ENCODE measurements at regions not wholly inside any gene's neighbourhood (a gene's known extent, or its start where the extent isn't known, plus 50 kb on each side); places are given as distances from the start of the nearest gene placed in this dataset.

- TF ChIP-seq CTCF (conservative IDR thresholded peaks at IDR 0.05; ENCODE audit: low read depth in 2 of 2) (no peak), EZH2 (IDR thresholded peaks at IDR 0.05; ENCODE audit: low read depth, unreplicated experiment) (no peak), STAT1 (IDR thresholded peaks at IDR 0.05; ENCODE audit: unreplicated experiment) (no peak), ZNF331 (CRISPR knock-in tag; IDR thresholded peaks at IDR 0.05; ENCODE audit: low read depth) (no peak), ZNF114 (CRISPR knock-in tag; IDR thresholded peaks at IDR 0.05) (no peak), CREB1 (CRISPR knock-in tag; IDR thresholded peaks at IDR 0.05; ENCODE audit: low read depth) (no peak)
Measured at GRCh38 chr2:145010635-145011034, 490.7 kb upstream of the ZEB2 start.

Data from GM23338 (cell line).